H54 (cell line): ENCODE measurements at regions not wholly inside any gene's neighbourhood (a gene's known extent, or its start where the extent isn't known, plus 50 kb on each side); places are given as distances from the start of the nearest gene placed in this dataset.

Experiments used
- DNase-seq: peaks from one replicate; pipeline ENCODE4 v3.0.0; 2011; ENCODE audit warnings: low spot score, mixed read lengths; ENCODE audit not compliant: insufficient read length
- FAIRE-seq: peaks from 3 replicates; lab custom pipeline; 2011; peaks lifted over from hg19 to GRCh38; lab: Jason Lieb, UNC
- POLR2A ChIP-seq: IDR thresholded peaks from 2 replicates; pipeline ENCODE4 v1.6.1; 2011; ENCODE audit warnings: low read depth, mild to moderate bottlenecking, low read length

GRCh38 chr4:152224223-152224622, 311.7 kb downstream of the FBXW7 start:
- no peak for DNase-seq
- no peak for FAIRE-seq
- TF ChIP-seq POLR2A = no peak

GRCh38 chr4:152223600-152223999, 312.3 kb downstream of the FBXW7 start:
- no peak for TF ChIP-seq POLR2A
- FAIRE-seq = no peak
- DNase-seq = no peak

- TF ChIP-seq POLR2A = no peak
- FAIRE-seq = no peak
- DNase-seq = no peak
Observed at GRCh38 chr4:152221816-152222516, 313.9 kb downstream of the FBXW7 start.

- DNase-seq (no peak), FAIRE-seq (no peak)
- no peak for TF ChIP-seq POLR2A
Observed at GRCh38 chr4:152220201-152220666, 315.7 kb downstream of the FBXW7 start.

- TF ChIP-seq POLR2A = no peak
- FAIRE-seq (no peak), DNase-seq (no peak)
Observed at GRCh38 chr4:152218576-152218975, 317.3 kb downstream of the FBXW7 start.

GRCh38 chr4:152217896-152218295, 318.0 kb downstream of the FBXW7 start:
- FAIRE-seq (no peak), DNase-seq (no peak)
- no peak for TF ChIP-seq POLR2A

- no peak for FAIRE-seq
- no peak for TF ChIP-seq POLR2A
- no peak for DNase-seq
Observed at GRCh38 chr4:152211936-152212653, 323.8 kb downstream of the FBXW7 start.

GRCh38 chr4:152209772-152210493, 326.0 kb downstream of the FBXW7 start:
- FAIRE-seq = no peak
- no peak for DNase-seq
- no peak for TF ChIP-seq POLR2A

- no peak for TF ChIP-seq POLR2A
- FAIRE-seq = no peak
- no peak for DNase-seq
Observed at GRCh38 chr4:152207378-152207720, 328.5 kb downstream of the FBXW7 start.

GRCh38 chr4:152206646-152207377, 329.1 kb downstream of the FBXW7 start:
- TF ChIP-seq POLR2A = no peak
- no peak for DNase-seq
- no peak for FAIRE-seq

- TF ChIP-seq POLR2A = no peak
- FAIRE-seq = no peak
- DNase-seq = no peak
Observed at GRCh38 chr4:152206185-152206584, 329.7 kb downstream of the FBXW7 start.

GRCh38 chr4:152202415-152202814, 333.5 kb downstream of the FBXW7 start:
- no peak for FAIRE-seq
- no peak for TF ChIP-seq POLR2A
- DNase-seq = no peak

- no peak for TF ChIP-seq POLR2A
- no peak for DNase-seq
- FAIRE-seq = no peak
Observed at GRCh38 chr4:152200511-152201333, 335.2 kb downstream of the FBXW7 start.
